Tibial nerve (tissue), 3 donors: ENCODE measurements at regions not wholly inside any gene's neighbourhood (a gene's known extent, or its start where the extent isn't known, plus 50 kb on each side); places are given as distances from the start of the nearest gene placed in this dataset.

Source experiments
- POLR2A ChIP-seq, 2 donors: fragments of 450-650 bp; IDR thresholded peaks; one replicate each; pipeline ENCODE4 v1.6.1; 2017; ENCODE audit warnings: antibody characterized with exemption in 2 of 2, mild to moderate bottlenecking in 2 of 2, moderate library complexity in 2 of 2
- TF ChIP-seq, protein P1 (sequence below), 5 experiments: fragments of 200-600 bp in 3 of 5; fragments of 450-650 bp in 2 of 5; sonication (generic) in 3 of 5; IDR thresholded peaks; one replicate each; pipeline ENCODE4 v1.5.1; 2016 to 2019; ENCODE audit warnings: antibody characterized with exemption in 5 of 5, mild to moderate bottlenecking in 3 of 5, moderate library complexity in 2 of 5

DNA sequence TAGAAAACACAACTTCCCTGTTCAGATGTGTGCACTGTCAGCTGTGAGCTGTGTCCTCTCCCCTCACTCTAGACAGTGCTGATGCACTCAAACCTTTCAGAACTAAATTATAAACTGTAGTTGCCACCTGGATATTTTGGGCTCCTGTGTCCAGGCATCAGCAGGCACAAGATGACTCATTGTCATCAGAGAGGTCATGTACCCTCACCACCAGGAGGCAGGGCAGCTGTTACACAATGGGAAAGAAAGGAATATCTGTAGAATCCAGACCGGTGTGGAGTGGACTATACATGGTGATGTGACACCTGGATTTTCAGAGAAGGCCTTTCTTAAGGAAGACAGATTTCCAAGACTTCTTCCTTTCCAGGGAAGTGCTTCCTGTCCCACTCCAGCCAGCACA, 854.4 kb upstream of the AGA start:
- TF ChIP-seq, protein P1, sequence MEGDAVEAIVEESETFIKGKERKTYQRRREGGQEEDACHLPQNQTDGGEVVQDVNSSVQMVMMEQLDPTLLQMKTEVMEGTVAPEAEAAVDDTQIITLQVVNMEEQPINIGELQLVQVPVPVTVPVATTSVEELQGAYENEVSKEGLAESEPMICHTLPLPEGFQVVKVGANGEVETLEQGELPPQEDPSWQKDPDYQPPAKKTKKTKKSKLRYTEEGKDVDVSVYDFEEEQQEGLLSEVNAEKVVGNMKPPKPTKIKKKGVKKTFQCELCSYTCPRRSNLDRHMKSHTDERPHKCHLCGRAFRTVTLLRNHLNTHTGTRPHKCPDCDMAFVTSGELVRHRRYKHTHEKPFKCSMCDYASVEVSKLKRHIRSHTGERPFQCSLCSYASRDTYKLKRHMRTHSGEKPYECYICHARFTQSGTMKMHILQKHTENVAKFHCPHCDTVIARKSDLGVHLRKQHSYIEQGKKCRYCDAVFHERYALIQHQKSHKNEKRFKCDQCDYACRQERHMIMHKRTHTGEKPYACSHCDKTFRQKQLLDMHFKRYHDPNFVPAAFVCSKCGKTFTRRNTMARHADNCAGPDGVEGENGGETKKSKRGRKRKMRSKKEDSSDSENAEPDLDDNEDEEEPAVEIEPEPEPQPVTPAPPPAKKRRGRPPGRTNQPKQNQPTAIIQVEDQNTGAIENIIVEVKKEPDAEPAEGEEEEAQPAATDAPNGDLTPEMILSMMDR (IDR thresholded peaks at IDR 0.05) = no peak
- TF ChIP-seq POLR2A (IDR thresholded peaks at IDR 0.05) = no peak
